Activated CD8-positive, alpha-beta T cell treated with anti-CD3 and anti-CD28 coated beads for 36 hours (primary cell): ENCODE measurements at regions not wholly inside any gene's neighbourhood (a gene's known extent, or its start where the extent isn't known, plus 50 kb on each side); places are given as distances from the start of the nearest gene placed in this dataset.
"Not testable (repeated sequence)": the region's sequence is repeated elsewhere in the genome, so short reads cannot be mapped to it uniquely, and the experiment has no call there.

Source experiments
- ATAC-seq: fragments of 200-7000 bp; cut with Tn5 transposase; one replicate; pipeline ENCODE4 v1.10.0; 2021; ENCODE audit warnings: mild to moderate bottlenecking, moderate library complexity
- CTCF ChIA-PET: fragments of 350-600 bp; sonication (Branson Sonifier 250); formaldehyde crosslinking; loops from one replicate; lab custom pipeline; 2021; ENCODE audit warnings: antibody characterized with exemption; lab: Charles Lee
- POLR2A ChIA-PET: fragments of 350-600 bp; sonication (Branson Sonifier 250); formaldehyde crosslinking; loops from one replicate; lab custom pipeline; 2021; ENCODE audit warnings: antibody characterized with exemption; lab: Charles Lee
- DNase-seq: peaks from one replicate; pipeline ENCODE4 v3.0.0-alpha.2; 2020
- H3K27ac Mint-ChIP-seq: one replicate; pipeline ENCODE4 v1.8.0; 2021; ENCODE audit warnings: mild to moderate bottlenecking, mixed read lengths
- H3K27me3 Mint-ChIP-seq: one replicate; pipeline ENCODE4 v1.8.0; 2021; ENCODE audit warnings: mixed read lengths
- H3K36me3 Mint-ChIP-seq: one replicate; pipeline ENCODE4 v1.8.0; 2021; ENCODE audit warnings: low read depth, mixed read lengths
- H3K4me1 Mint-ChIP-seq: one replicate; pipeline ENCODE4 v1.8.0; 2021; ENCODE audit warnings: low read depth, mixed read lengths
- H3K4me3 Mint-ChIP-seq: one replicate; pipeline ENCODE4 v1.8.0; 2021; ENCODE audit warnings: mild to moderate bottlenecking, moderate library complexity, mixed read lengths
- H3K9me3 Mint-ChIP-seq: one replicate; pipeline ENCODE4 v1.8.0; 2021; ENCODE audit warnings: mixed read lengths
- intact Hi-C: fragments of 100-400 bp; cut with micrococcal nuclease; formaldehyde crosslinking; loops from one replicate; pipeline ENCODE4 v1.10.0; 2022
- TF ChIP-seq, protein P1 (sequence below): fragments of 200-600 bp; IDR thresholded peaks from one replicate; pipeline ENCODE4 v1.8.0; 2022; ENCODE audit warnings: antibody characterized with exemption, mild to moderate bottlenecking

DNA sequence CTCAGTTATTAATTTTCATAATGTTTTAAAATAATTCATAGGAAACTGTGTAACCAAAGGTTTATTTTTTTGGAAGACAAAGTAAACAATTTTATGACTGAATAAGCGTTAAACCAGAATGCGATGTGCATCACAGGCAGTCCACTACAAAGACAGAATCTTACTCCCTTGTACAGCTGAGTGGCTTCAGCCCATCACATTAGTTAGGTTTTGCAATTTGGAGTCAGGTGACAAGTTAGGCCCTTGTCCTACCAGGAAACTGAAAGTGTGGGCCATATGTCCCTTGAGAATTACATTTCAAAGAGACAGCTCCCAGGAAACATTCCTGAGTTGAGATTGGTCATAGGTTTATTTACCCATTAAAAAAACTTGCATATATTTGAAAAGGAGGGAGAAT lies 156.3 kb downstream of the MEX3B start:
- ChIA-PET CTCF (no interaction called here), POLR2A (no interaction called here)
- no peak overlapping the region for H3K4me3 Mint-ChIP-seq
- H3K9me3 Mint-ChIP-seq = no peaks in the 10 kb centered on the region
- H3K27ac Mint-ChIP-seq = no peak overlapping the region
- intact Hi-C loops = no loop called here
- TF ChIP-seq, protein P1, sequence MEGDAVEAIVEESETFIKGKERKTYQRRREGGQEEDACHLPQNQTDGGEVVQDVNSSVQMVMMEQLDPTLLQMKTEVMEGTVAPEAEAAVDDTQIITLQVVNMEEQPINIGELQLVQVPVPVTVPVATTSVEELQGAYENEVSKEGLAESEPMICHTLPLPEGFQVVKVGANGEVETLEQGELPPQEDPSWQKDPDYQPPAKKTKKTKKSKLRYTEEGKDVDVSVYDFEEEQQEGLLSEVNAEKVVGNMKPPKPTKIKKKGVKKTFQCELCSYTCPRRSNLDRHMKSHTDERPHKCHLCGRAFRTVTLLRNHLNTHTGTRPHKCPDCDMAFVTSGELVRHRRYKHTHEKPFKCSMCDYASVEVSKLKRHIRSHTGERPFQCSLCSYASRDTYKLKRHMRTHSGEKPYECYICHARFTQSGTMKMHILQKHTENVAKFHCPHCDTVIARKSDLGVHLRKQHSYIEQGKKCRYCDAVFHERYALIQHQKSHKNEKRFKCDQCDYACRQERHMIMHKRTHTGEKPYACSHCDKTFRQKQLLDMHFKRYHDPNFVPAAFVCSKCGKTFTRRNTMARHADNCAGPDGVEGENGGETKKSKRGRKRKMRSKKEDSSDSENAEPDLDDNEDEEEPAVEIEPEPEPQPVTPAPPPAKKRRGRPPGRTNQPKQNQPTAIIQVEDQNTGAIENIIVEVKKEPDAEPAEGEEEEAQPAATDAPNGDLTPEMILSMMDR = no peak
- no peaks in the 10 kb centered on the region for H3K27me3 Mint-ChIP-seq
- no peaks in the 10 kb centered on the region for H3K4me1 Mint-ChIP-seq
- ATAC-seq (no peak), DNase-seq (no peak)
- no peaks in the 10 kb centered on the region for H3K36me3 Mint-ChIP-seq

- H3K27me3 Mint-ChIP-seq = no peaks in the 10 kb centered on the region
- no peak overlapping the region for H3K27ac Mint-ChIP-seq
- ATAC-seq = no peak
- no peaks in the 10 kb centered on the region for H3K4me1 Mint-ChIP-seq
- TF ChIP-seq, protein P1 = no peak
- H3K9me3 Mint-ChIP-seq = no peaks in the 10 kb centered on the region
- CTCF ChIA-PET = interaction anchor here (1.3 kb wide), 1 partner anchor 9 kb away, joined by 3 read pairs; no protein-coding TSS in a partner anchor
- intact Hi-C loops = no loop called here
- POLR2A ChIA-PET = no interaction called here
- no peak overlapping the region for H3K4me3 Mint-ChIP-seq
- no peak for DNase-seq
- H3K36me3 Mint-ChIP-seq = no peaks in the 10 kb centered on the region
Observed at GRCh38 chr15:81888748-81889484, 156.9 kb downstream of the MEX3B start.

DNA sequence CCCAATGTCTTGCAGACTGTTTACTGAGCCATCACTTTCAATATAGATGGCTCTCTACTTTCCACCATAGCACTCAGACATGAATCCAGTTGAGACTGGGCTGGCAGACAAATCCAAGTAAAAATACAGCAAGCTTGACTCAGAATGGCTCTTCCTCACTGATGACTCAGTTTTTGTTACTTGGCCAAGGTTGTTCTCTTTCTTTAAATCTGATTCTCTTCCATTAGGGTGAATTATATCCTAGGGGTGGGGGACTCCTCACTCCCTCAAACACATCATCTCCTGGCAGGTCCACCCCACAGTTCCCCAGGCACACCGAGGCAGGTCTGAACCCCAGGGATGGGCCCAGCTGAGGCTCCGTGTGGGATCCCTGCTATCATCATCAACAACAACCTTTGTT lies 157.9 kb downstream of the MEX3B start:
- Mint-ChIP-seq H3K36me3 (no peaks in the 10 kb centered on the region), H3K4me1 (no peaks in the 10 kb centered on the region), H3K4me3 (no peak overlapping the region), H3K27ac (no peak overlapping the region), H3K27me3 (no peaks in the 10 kb centered on the region), H3K9me3 (no peaks in the 10 kb centered on the region)
- no peak for ATAC-seq
- ChIA-PET CTCF (interaction anchor here (1.3 kb wide), 1 partner anchor 10 kb away, joined by 3 read pairs; no protein-coding TSS in a partner anchor), POLR2A (no interaction called here)
- TF ChIP-seq, protein P1 = no peak
- no peak for DNase-seq
- intact Hi-C loops = no loop called here

DNA sequence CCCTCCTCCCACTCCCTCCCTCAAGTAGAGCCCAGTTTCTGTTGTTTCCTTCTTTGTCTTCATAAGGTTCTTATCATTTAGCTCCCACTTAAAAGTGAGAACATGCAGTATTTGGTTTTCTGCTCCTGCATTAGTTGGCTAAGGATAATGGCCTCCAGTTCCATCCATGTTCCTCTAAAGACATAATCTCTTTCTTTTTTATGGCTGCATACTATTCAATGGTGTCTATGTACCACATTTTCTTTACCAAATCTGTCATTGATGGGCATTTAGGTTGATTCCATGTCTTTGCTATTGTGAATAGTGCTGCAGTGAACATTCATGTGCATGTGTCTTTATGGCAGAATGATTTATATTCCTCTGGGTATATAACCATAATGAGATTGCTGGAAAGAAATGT lies 158.6 kb downstream of the MEX3B start:
- H3K27ac Mint-ChIP-seq, DNase-seq, H3K4me1 Mint-ChIP-seq, ATAC-seq, H3K9me3 Mint-ChIP-seq, H3K27me3 Mint-ChIP-seq, POLR2A ChIA-PET, H3K36me3 Mint-ChIP-seq, intact Hi-C loops, CTCF ChIA-PET, H3K4me3 Mint-ChIP-seq: not testable (repeated sequence)

DNA sequence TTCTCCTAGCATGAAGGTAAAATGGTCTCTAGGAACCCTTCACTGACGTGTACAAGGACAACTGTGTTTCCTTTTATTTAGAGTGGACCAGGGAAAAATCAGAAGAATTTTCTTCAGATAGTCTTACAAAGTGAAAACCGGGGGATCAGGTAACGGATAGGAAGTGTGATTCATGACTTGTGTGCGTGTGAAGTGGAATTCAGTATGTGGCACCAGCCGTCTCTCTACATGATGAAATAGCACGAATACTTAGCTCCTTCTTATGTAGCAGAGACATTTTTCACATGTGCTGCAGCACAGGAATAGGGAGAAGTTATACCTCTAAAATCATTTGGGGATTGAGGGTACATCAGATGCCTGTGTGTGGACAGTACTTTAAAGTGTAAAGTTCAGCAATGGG lies 159.2 kb downstream of the MEX3B start:
- no peaks in the 10 kb centered on the region for H3K9me3 Mint-ChIP-seq
- intact Hi-C loops = no loop called here

More for the DNA sequence above, 159.2 kb downstream of the MEX3B start:
- no peak for DNase-seq
- Mint-ChIP-seq H3K4me3 (no peak overlapping the region), H3K4me1 (no peaks in the 10 kb centered on the region), H3K27ac (no peak overlapping the region), H3K27me3 (peaks cover 3% of the 10 kb centered on the region), H3K36me3 (no peaks in the 10 kb centered on the region)
- no peak for ATAC-seq
- TF ChIP-seq, protein P1 = no peak
- CTCF ChIA-PET = no interaction called here
- POLR2A ChIA-PET = no interaction called here
